Skin epidermis (tissue), 12 donors: ENCODE measurements at regions not wholly inside any gene's neighbourhood (a gene's known extent, or its start where the extent isn't known, plus 50 kb on each side); places are given as distances from the start of the nearest gene placed in this dataset.
"Not testable (repeated sequence)": the region's sequence is repeated elsewhere in the genome, so short reads cannot be mapped to it uniquely, and the experiment has no call there.

Experiments
- H3K27ac ChIP-seq, 21 experiments: fragments of 200-600 bp; sonication (generic) in 11 of 21; one replicate each; pipeline ENCODE4 v1.5.0; 2020; ENCODE audit warnings: mild to moderate bottlenecking in 3 of 21, inconsistent platforms in 2 of 21, moderate library complexity in 2 of 21
- H3K4me3 ChIP-seq, 7 experiments: fragments of 200-600 bp; sonication (generic) in 2 of 7; one replicate each; pipeline ENCODE4 v1.5.0; 2020; ENCODE audit warnings: inconsistent platforms in 2 of 7, mild to moderate bottlenecking in 2 of 7, moderate library complexity in 1 of 7

DNA sequence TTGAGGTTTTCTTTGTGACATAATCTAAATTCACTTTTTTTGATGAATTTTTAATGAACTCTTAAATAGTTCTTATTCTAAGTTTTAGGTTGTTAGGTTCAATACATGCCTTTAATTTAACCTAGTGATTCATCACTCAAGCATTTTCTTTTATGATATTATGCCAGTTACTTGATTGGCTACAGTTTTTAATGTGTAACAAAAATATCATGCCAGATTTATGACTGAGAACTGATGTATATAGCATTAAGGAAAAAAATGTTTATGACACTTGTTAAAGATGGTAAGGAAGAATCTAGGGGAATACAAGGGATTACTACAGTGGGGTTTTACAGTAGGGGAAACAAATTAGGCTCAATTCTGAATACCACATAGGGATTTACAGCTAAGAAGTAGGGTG, 103.1 kb downstream of the VGLL3 start:
- Histone ChIP-seq H3K4me3 (no peak overlapping the region), H3K27ac (no peak overlapping the region)

DNA sequence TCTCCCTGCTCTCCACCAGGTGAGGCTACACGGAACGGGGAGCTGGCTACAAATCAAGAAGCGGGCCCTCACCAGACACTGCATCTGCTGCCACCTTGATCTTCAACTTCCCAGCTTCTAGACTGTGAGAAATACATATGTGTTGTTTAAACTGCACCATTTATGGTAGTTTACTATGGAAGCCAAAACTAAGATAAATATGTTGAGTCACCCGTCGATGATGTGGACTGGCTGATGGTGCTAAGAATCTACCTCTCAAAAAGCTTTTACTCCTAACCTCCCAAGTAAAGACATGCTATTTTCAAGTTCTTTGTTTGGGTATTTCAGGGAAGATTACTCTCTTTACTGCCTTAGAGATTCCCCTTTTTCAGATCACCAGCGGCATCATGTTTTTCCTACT, 110.9 kb downstream of the VGLL3 start:
- no peak overlapping the region for H3K4me3 ChIP-seq
- no peak overlapping the region for H3K27ac ChIP-seq

GRCh38 chr3:86876504-86877181, 114.3 kb downstream of the VGLL3 start:
- not testable (repeated sequence) for H3K27ac ChIP-seq, H3K4me3 ChIP-seq

DNA sequence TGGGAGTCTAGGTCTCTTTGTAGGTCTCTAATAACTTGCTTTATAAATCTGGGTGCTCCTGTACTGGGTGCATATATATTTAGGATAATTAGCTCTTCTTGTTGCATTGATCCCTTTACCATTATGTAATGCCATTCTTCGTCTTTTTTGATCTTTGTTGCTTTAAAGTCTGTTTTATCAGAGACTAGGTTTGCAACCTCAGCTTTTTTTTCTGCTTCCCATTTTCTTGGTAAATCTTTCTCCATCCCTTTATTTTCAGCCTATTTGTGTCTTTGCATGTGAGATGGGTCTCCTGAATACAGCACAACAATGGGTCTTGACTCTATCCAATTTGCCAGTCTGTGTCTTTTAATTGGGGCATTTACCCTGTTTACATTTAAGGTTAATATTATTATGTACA, 116.2 kb downstream of the VGLL3 start:
- H3K4me3 ChIP-seq, H3K27ac ChIP-seq: not testable (repeated sequence)

GRCh38 chr3:86869566-86869965, 121.4 kb downstream of the VGLL3 start:
- no peak overlapping the region for H3K27ac ChIP-seq
- H3K4me3 ChIP-seq = no peak overlapping the region

DNA sequence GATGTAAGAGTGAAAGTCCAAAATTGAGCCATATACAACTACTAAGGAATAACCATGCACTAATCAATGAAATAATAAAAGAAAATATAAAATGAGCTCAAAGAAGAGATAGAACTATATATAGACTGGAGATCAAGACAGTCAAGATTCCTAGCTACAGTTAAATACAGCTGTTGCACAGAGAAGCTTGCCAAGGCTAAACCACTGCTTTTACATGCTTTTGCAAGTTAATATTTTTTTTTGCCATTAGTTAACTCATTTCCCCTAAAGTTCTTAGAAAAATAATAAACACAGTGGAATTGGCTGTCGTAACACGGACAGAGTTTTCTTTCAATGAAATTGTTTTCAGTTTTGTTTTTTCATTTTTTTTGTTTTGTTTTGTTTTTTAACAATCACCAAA, 123.0 kb downstream of the VGLL3 start:
- Histone ChIP-seq H3K4me3 (no peak overlapping the region), H3K27ac (no peak overlapping the region)

DNA sequence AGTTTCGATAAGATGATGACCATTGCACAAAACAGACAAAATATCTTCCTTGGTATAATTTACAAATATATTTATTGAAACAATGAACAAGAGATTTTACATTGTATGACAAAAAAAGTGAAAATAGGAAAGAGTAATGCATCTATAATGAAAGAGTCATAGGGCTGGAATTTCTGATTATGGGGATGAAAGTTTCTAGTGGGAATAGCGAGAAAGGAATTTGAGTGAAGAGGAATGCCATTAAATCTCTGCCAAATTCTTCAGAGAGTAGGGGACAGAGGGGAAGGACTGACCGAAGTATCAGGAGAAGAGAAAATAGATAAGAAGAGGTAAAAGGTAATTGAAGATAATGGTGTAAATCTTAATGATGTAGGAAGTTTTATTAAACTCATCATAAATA, 125.4 kb downstream of the VGLL3 start:
- Histone ChIP-seq H3K27ac (no peak overlapping the region), H3K4me3 (no peak overlapping the region)

GRCh38 chr3:86856711-86857110, 134.2 kb downstream of the VGLL3 start:
- Histone ChIP-seq H3K27ac (no peak overlapping the region), H3K4me3 (no peak overlapping the region)

- Histone ChIP-seq H3K27ac (no peak overlapping the region), H3K4me3 (no peak overlapping the region)
These were observed 141.0 kb downstream of the VGLL3 start for GRCh38 chr3:86849991-86850390.

- Histone ChIP-seq H3K27ac (no peak overlapping the region), H3K4me3 (no peak overlapping the region)
These were observed 145.2 kb downstream of the VGLL3 start for GRCh38 chr3:86845726-86846125.

- Histone ChIP-seq H3K27ac (no peak overlapping the region), H3K4me3 (no peak overlapping the region)
These were observed 152.0 kb downstream of the VGLL3 start for GRCh38 chr3:86838927-86839326.

GRCh38 chr3:86837871-86838270, 153.1 kb downstream of the VGLL3 start:
- Histone ChIP-seq H3K4me3 (no peak overlapping the region), H3K27ac (no peak overlapping the region)

DNA sequence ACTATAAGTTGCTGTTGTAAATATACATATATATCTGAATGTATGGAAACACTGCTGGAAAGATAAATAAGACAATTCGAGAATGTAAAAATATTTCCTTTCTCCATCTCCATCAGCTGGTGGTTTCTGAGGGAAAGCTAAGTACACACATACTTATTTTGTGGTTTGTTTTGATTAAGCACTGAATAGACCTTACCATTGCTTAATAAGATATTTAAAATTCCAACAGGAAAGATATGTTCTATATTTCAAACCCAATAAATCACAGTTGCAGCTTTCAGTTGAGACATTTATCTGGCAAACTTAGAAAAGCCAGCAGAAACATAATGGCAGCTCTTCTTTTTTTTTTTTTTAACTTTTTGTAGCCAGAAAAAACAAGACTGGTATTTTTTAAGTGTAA, 160.4 kb downstream of the VGLL3 start:
- no peak overlapping the region for H3K27ac ChIP-seq
- no peak overlapping the region for H3K4me3 ChIP-seq

DNA sequence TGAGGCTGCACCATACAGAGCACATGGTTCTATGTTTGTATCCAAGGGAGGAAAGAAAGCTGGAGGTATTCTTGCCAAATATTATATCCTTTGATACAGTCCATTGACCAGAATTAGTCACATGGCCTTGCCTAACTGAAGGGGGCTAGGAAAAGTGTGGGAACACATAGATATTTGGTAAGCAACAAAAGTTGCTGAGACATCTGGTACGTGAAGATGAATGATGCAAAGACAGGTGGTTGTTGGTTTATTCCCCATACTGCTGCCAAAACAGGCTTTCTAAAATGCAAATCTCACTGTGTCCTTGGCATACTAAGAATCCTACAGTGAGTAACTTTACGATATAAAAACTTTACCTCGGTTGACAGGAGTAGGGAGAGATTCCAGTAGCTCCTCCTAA, 162.2 kb downstream of the VGLL3 start:
- no peak overlapping the region for H3K27ac ChIP-seq
- no peak overlapping the region for H3K4me3 ChIP-seq

- not testable (repeated sequence) for H3K4me3 ChIP-seq
These were observed 163.4 kb downstream of the VGLL3 start for GRCh38 chr3:86827582-86827981.

DNA sequence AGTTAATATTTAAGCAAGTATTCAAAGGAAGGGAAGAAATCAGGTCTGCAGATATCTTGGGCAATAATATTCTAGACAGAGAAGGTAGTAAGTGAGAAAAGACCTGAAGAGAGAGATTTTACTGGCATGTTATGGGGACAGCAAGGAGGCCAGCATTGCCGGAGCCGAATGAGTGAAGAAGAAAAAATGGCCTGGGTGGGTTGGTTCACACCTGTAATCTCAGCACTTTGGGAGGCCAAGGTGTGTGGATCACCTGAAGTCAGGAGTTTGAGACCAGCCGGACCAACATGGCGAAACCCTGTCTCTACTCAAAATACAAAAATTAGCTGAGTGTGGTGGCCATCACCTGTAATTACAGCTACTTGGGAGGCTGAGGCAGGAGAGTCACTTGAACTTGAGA, 164.7 kb downstream of the VGLL3 start:
- no peak overlapping the region for H3K4me3 ChIP-seq
- H3K27ac ChIP-seq = no peak overlapping the region

More at GRCh38 chr3:86827582-86827981, 163.4 kb downstream of the VGLL3 start:
- not testable (repeated sequence) for H3K27ac ChIP-seq

DNA sequence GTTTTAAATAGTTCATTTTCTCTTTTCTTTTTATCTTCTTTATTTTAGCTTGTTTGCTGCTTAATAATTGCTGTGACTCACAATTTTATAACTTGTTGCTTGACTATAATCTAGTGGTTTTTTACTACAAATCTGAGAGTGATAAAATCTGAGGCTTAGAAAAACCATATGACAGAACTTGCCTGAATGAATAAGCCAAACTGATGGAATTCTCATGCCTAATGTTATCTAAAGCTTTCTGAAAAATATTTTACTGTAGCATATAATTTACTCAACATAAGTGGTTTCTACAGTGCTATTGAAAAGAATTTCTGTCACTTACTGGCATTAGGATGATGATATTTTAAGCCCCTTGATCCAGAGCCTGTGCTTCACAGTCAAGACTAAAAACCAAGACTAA, 175.1 kb downstream of the VGLL3 start:
- no peak overlapping the region for H3K4me3 ChIP-seq
- H3K27ac ChIP-seq = no peak overlapping the region

DNA sequence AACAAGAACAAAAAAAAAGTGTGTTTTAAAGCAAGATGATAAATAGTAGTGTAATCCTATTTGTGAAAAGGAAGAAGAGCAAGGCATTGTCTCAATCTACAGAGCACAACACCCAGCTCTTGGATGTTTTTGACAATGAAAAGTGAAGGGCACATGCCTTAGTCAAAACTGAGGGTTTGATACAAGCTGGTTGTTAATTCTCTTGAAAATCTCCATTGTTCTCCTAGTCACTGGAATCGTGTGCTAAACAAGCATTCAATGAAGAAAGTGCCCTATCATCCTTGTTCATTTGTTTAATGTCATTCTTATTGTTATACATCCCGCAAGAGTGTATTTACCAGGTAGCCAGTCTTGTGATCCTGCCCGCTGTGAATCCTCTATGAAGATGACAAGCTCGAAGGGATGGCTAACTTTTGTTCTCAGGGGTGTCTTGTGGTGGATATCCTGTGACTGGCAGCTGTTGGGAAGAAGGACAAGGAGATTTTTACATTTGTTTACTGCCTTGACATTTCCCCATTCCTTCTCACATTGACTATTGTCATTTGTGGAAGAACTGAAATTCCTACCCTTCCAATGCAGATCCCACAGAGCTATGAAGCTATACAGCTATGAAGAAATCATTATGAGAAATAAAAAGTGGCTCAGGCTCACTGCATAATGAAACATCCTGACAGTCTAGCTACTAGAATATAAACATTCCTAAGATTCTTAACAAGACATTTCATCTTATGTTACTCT, 175.9 kb downstream of the VGLL3 start:
- no peak overlapping the region for H3K27ac ChIP-seq
- H3K4me3 ChIP-seq = no peak overlapping the region

- H3K4me3 ChIP-seq = no peak overlapping the region
- H3K27ac ChIP-seq = no peak overlapping the region
These were observed 176.6 kb downstream of the VGLL3 start for GRCh38 chr3:86814321-86814720.

- H3K27ac ChIP-seq = no peak overlapping the region
- no peak overlapping the region for H3K4me3 ChIP-seq
These were observed 189.0 kb downstream of the VGLL3 start for GRCh38 chr3:86801921-86802320.

- Histone ChIP-seq H3K4me3 (no peak overlapping the region), H3K27ac (peak overlapping the region in 1 of 21 experiments; percentile 8)
These were observed 189.9 kb downstream of the VGLL3 start for GRCh38 chr3:86801066-86801465.

GRCh38 chr3:86800116-86800515, 190.8 kb downstream of the VGLL3 start:
- H3K4me3 ChIP-seq = no peak overlapping the region

More at GRCh38 chr3:86800116-86800515, 190.8 kb downstream of the VGLL3 start:
- H3K27ac ChIP-seq = no peak overlapping the region
